HUES48 (cell line): ENCODE measurements at regions not wholly inside any gene's neighbourhood (a gene's known extent, or its start where the extent isn't known, plus 50 kb on each side); places are given as distances from the start of the nearest gene placed in this dataset.

Experiments used
- H3K27ac ChIP-seq: one replicate; pipeline ENCODE4 v1.7.0; 2013; ENCODE audit warnings: low read depth, low read length, inconsistent platforms
- H3K27me3 ChIP-seq: 2 replicates; pipeline ENCODE4 v1.6.1; 2013; ENCODE audit warnings: mild to moderate bottlenecking, low read length; ENCODE audit not compliant: control insufficient read depth, insufficient read depth
- H3K36me3 ChIP-seq: 2 replicates; pipeline ENCODE4 v1.6.1; 2013; ENCODE audit warnings: low read length; ENCODE audit not compliant: control insufficient read depth, insufficient read depth
- H3K4me1 ChIP-seq: 2 replicates; pipeline ENCODE4 v1.6.1; 2013; ENCODE audit warnings: mild to moderate bottlenecking, low read length; ENCODE audit not compliant: control insufficient read depth, insufficient read depth
- H3K4me3 ChIP-seq: 2 replicates; pipeline ENCODE4 v1.5.1; 2013; ENCODE audit warnings: mild to moderate bottlenecking, low read depth, low read length
- H3K9ac ChIP-seq: 2 replicates; pipeline ENCODE4 v1.6.1; 2013; ENCODE audit warnings: mild to moderate bottlenecking, low read depth, low read length, moderate library complexity
- H3K9me3 ChIP-seq: 2 replicates; pipeline ENCODE4 v1.6.1; 2013; ENCODE audit warnings: low read length; ENCODE audit not compliant: control insufficient read depth, insufficient read depth

GRCh38 chr1:234996245-234996757 lies 132.3 kb downstream of the TOMM20 start:
- no peak overlapping the region for H3K9ac ChIP-seq
- no peaks in the 10 kb centered on the region for H3K27me3 ChIP-seq
- no peaks in the 10 kb centered on the region for H3K9me3 ChIP-seq
- H3K27ac ChIP-seq, result no peak overlapping the region
- no peak overlapping the region for H3K4me3 ChIP-seq
- H3K4me1 ChIP-seq, result no peaks in the 10 kb centered on the region
- H3K36me3 ChIP-seq, result no peaks in the 10 kb centered on the region

GRCh38 chr1:234994436-234995295 lies 134.0 kb downstream of the TOMM20 start:
- no peak overlapping the region for H3K27ac ChIP-seq
- no peak overlapping the region for H3K9ac ChIP-seq
- H3K27me3 ChIP-seq, result no peaks in the 10 kb centered on the region
- H3K36me3 ChIP-seq, result no peaks in the 10 kb centered on the region
- no peaks in the 10 kb centered on the region for H3K9me3 ChIP-seq
- H3K4me1 ChIP-seq, result no peaks in the 10 kb centered on the region
- H3K4me3 ChIP-seq, result no peak overlapping the region

- no peak overlapping the region for H3K27ac ChIP-seq
- H3K27me3 ChIP-seq, result no peaks in the 10 kb centered on the region
- H3K36me3 ChIP-seq, result no peaks in the 10 kb centered on the region
- no peak overlapping the region for H3K9ac ChIP-seq
- H3K9me3 ChIP-seq, result no peaks in the 10 kb centered on the region
- H3K4me3 ChIP-seq, result no peak overlapping the region
- peaks cover 11% of the 10 kb centered on the region for H3K4me1 ChIP-seq
Observed at GRCh38 chr1:234992065-234992464, 136.6 kb downstream of the TOMM20 start.

- peaks cover 17% of the 10 kb centered on the region for H3K4me1 ChIP-seq
Observed at GRCh38 chr1:234990874-234991801, 137.5 kb downstream of the TOMM20 start.

GRCh38 chr1:234990328-234990675 lies 138.3 kb downstream of the TOMM20 start:
- Histone ChIP-seq H3K27me3 (no peaks in the 10 kb centered on the region), H3K27ac (no peak overlapping the region), H3K4me3 (no peak overlapping the region), H3K4me1 (peaks cover 17% of the 10 kb centered on the region), H3K9me3 (no peaks in the 10 kb centered on the region), H3K36me3 (no peaks in the 10 kb centered on the region), H3K9ac (no peak overlapping the region)

More at GRCh38 chr1:234990874-234991801, 137.5 kb downstream of the TOMM20 start:
- Histone ChIP-seq H3K27me3 (no peaks in the 10 kb centered on the region), H3K4me3 (no peak overlapping the region), H3K9ac (no peak overlapping the region), H3K27ac (no peak overlapping the region), H3K36me3 (no peaks in the 10 kb centered on the region), H3K9me3 (no peaks in the 10 kb centered on the region)

- Histone ChIP-seq H3K27ac (no peak overlapping the region), H3K27me3 (no peaks in the 10 kb centered on the region)
Observed at GRCh38 chr1:234989479-234990327, 138.9 kb downstream of the TOMM20 start.

GRCh38 chr1:234989019-234989418 lies 139.6 kb downstream of the TOMM20 start:
- Histone ChIP-seq H3K27ac (no peak overlapping the region), H3K4me3 (no peak overlapping the region), H3K27me3 (no peaks in the 10 kb centered on the region), H3K36me3 (no peaks in the 10 kb centered on the region), H3K9ac (no peak overlapping the region), H3K9me3 (no peaks in the 10 kb centered on the region), H3K4me1 (peaks cover 24% of the 10 kb centered on the region)

More at GRCh38 chr1:234989479-234990327, 138.9 kb downstream of the TOMM20 start:
- H3K4me1 ChIP-seq, result peaks cover 17% of the 10 kb centered on the region
- no peaks in the 10 kb centered on the region for H3K9me3 ChIP-seq
- H3K4me3 ChIP-seq, result no peak overlapping the region
- no peaks in the 10 kb centered on the region for H3K36me3 ChIP-seq
- no peak overlapping the region for H3K9ac ChIP-seq

GRCh38 chr1:234988536-234988935 lies 140.1 kb downstream of the TOMM20 start:
- Histone ChIP-seq H3K9me3 (no peaks in the 10 kb centered on the region), H3K4me1 (peaks cover 26% of the 10 kb centered on the region), H3K27me3 (no peaks in the 10 kb centered on the region), H3K9ac (no peak overlapping the region), H3K36me3 (no peaks in the 10 kb centered on the region), H3K27ac (no peak overlapping the region), H3K4me3 (no peak overlapping the region)

- Histone ChIP-seq H3K27me3 (no peaks in the 10 kb centered on the region), H3K9me3 (no peaks in the 10 kb centered on the region), H3K4me1 (peaks cover 26% of the 10 kb centered on the region), H3K36me3 (no peaks in the 10 kb centered on the region), H3K9ac (0 out of 2 replicates have a peak overlapping the region, but pooled peaks have one; percentile 42), H3K27ac (peak overlapping the region; percentile 93), H3K4me3 (no peak overlapping the region)
Observed at GRCh38 chr1:234988155-234988517, 140.5 kb downstream of the TOMM20 start.

GRCh38 chr1:234987415-234988154 lies 141.1 kb downstream of the TOMM20 start:
- H3K27ac ChIP-seq, result peak overlapping the region; percentile 93
- H3K4me1 ChIP-seq, result peaks cover 26% of the 10 kb centered on the region
- H3K9ac ChIP-seq, result peak overlapping the region; percentile 42

More at GRCh38 chr1:234987415-234988154, 141.1 kb downstream of the TOMM20 start:
- H3K36me3 ChIP-seq, result no peaks in the 10 kb centered on the region
- H3K27me3 ChIP-seq, result no peaks in the 10 kb centered on the region
- no peak overlapping the region for H3K4me3 ChIP-seq
- no peaks in the 10 kb centered on the region for H3K9me3 ChIP-seq
